ENCODE measurements at regions not wholly inside any gene's neighbourhood (a gene's known extent, or its start where the extent isn't known, plus 50 kb on each side); places are given as distances from the start of the nearest gene placed in this dataset.

DNA sequence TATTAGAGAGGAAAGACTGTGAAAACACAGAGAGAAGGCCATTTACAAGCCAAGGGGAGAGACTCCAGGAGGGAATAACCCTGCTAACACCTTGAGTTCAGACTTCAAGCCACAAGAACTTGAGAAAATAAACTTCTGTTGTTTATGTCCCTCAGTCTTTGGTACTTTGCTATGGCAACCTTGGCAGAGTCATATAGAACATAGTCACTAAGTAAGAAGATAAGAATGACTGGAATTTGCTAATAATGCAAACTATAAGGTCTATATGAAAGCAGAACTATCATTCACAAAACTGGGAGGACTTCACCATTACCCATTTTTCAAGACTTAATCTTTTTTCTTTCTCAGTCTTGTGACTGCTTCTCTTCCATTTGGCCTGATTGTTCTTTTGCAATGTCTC, 767.3 kb upstream of the ADAMTS5 start:
- TF ChIP-seq EZH2 (IDR thresholded peaks at IDR 0.05; ENCODE audit: insufficient read depth, poor library complexity, severe bottlenecking) (no peak), EZH2phosphoT487 (IDR thresholded peaks at IDR 0.05; ENCODE audit: insufficient read depth, low read depth) (no peak)

All from GM23248 (cell line).